ENCODE measurements at regions not wholly inside any gene's neighbourhood (a gene's known extent, or its start where the extent isn't known, plus 50 kb on each side); places are given as distances from the start of the nearest gene placed in this dataset.
"Not testable (repeated sequence)": the region's sequence is repeated elsewhere in the genome, so short reads cannot be mapped to it uniquely, and the experiment has no call there.

- not testable (repeated sequence) for H3K27ac Mint-ChIP-seq (ENCODE audit: unreplicated experiment); DNase-seq; H3K4me1 Mint-ChIP-seq (ENCODE audit: low read depth, unreplicated experiment); H3K9me3 Mint-ChIP-seq (ENCODE audit: unreplicated experiment); H3K36me3 Mint-ChIP-seq (ENCODE audit: unreplicated experiment); H3K27me3 Mint-ChIP-seq (ENCODE audit: unreplicated experiment); H3K4me3 Mint-ChIP-seq (ENCODE audit: unreplicated experiment)
These were observed 106.6 kb upstream of the WIPF3 start for GRCh38 chr7:29699723-29700122.

- not testable (repeated sequence) for DNase-seq; H3K36me3 Mint-ChIP-seq (ENCODE audit: unreplicated experiment); H3K9me3 Mint-ChIP-seq (ENCODE audit: unreplicated experiment); H3K4me3 Mint-ChIP-seq (ENCODE audit: unreplicated experiment); H3K27me3 Mint-ChIP-seq (ENCODE audit: unreplicated experiment); H3K4me1 Mint-ChIP-seq (ENCODE audit: low read depth, unreplicated experiment)
- peak overlapping the region; percentile 22 for H3K27ac Mint-ChIP-seq (ENCODE audit: unreplicated experiment)
These were observed 104.8 kb upstream of the WIPF3 start for GRCh38 chr7:29701540-29701939.

- not testable (repeated sequence) for H3K4me1 Mint-ChIP-seq (ENCODE audit: low read depth, unreplicated experiment); H3K9me3 Mint-ChIP-seq (ENCODE audit: unreplicated experiment); H3K36me3 Mint-ChIP-seq (ENCODE audit: unreplicated experiment); H3K27ac Mint-ChIP-seq (ENCODE audit: unreplicated experiment); DNase-seq; H3K4me3 Mint-ChIP-seq (ENCODE audit: unreplicated experiment); H3K27me3 Mint-ChIP-seq (ENCODE audit: unreplicated experiment)
These were observed 102.5 kb upstream of the WIPF3 start for GRCh38 chr7:29703830-29704229.

GRCh38 chr7:29709002-29709401, 97.3 kb upstream of the WIPF3 start:
- H3K4me1 Mint-ChIP-seq (ENCODE audit: low read depth, unreplicated experiment); H3K9me3 Mint-ChIP-seq (ENCODE audit: unreplicated experiment); H3K27me3 Mint-ChIP-seq (ENCODE audit: unreplicated experiment); H3K4me3 Mint-ChIP-seq (ENCODE audit: unreplicated experiment); H3K36me3 Mint-ChIP-seq (ENCODE audit: unreplicated experiment); DNase-seq; H3K27ac Mint-ChIP-seq (ENCODE audit: unreplicated experiment): not testable (repeated sequence)

- DNase-seq; H3K27me3 Mint-ChIP-seq (ENCODE audit: unreplicated experiment); H3K4me1 Mint-ChIP-seq (ENCODE audit: low read depth, unreplicated experiment); H3K36me3 Mint-ChIP-seq (ENCODE audit: unreplicated experiment); H3K9me3 Mint-ChIP-seq (ENCODE audit: unreplicated experiment); H3K4me3 Mint-ChIP-seq (ENCODE audit: unreplicated experiment); H3K27ac Mint-ChIP-seq (ENCODE audit: unreplicated experiment): not testable (repeated sequence)
These were observed 83.2 kb upstream of the WIPF3 start for GRCh38 chr7:29723127-29723526.

- DNase-seq: no peak
- H3K4me1 Mint-ChIP-seq (ENCODE audit: low read depth, unreplicated experiment): no peaks in the 10 kb centered on the region
- H3K9me3 Mint-ChIP-seq (ENCODE audit: unreplicated experiment): no peaks in the 10 kb centered on the region
- TF ChIP-seq CTCF (IDR thresholded peaks at IDR 0.05; ENCODE audit: partially characterized antibody, unreplicated experiment): no peak
- no peak overlapping the region for H3K4me3 Mint-ChIP-seq (ENCODE audit: unreplicated experiment)
- H3K36me3 Mint-ChIP-seq (ENCODE audit: unreplicated experiment): no peaks in the 10 kb centered on the region
- H3K27ac Mint-ChIP-seq (ENCODE audit: unreplicated experiment): no peak overlapping the region
- H3K27me3 Mint-ChIP-seq (ENCODE audit: unreplicated experiment): no peaks in the 10 kb centered on the region
These were observed 82.7 kb upstream of the WIPF3 start for GRCh38 chr7:29723599-29723998.

GRCh38 chr7:29729534-29730165, 76.7 kb upstream of the WIPF3 start:
- not testable (repeated sequence) for H3K9me3 Mint-ChIP-seq (ENCODE audit: unreplicated experiment); H3K4me1 Mint-ChIP-seq (ENCODE audit: low read depth, unreplicated experiment); H3K36me3 Mint-ChIP-seq (ENCODE audit: unreplicated experiment); H3K4me3 Mint-ChIP-seq (ENCODE audit: unreplicated experiment); DNase-seq; H3K27me3 Mint-ChIP-seq (ENCODE audit: unreplicated experiment); H3K27ac Mint-ChIP-seq (ENCODE audit: unreplicated experiment)

GRCh38 chr7:29734246-29734731, 72.0 kb upstream of the WIPF3 start:
- Mint-ChIP-seq H3K9me3 (ENCODE audit: unreplicated experiment) (no peaks in the 10 kb centered on the region), H3K27me3 (ENCODE audit: unreplicated experiment) (no peaks in the 10 kb centered on the region), H3K4me1 (ENCODE audit: low read depth, unreplicated experiment) (no peaks in the 10 kb centered on the region), H3K4me3 (ENCODE audit: unreplicated experiment) (no peak overlapping the region), H3K36me3 (ENCODE audit: unreplicated experiment) (no peaks in the 10 kb centered on the region), H3K27ac (ENCODE audit: unreplicated experiment) (no peak overlapping the region)
- no peak for DNase-seq
- TF ChIP-seq CTCF (IDR thresholded peaks at IDR 0.05; ENCODE audit: partially characterized antibody, unreplicated experiment): no peak

GRCh38 chr7:29747645-29748245, 58.6 kb upstream of the WIPF3 start:
- not testable (repeated sequence) for H3K4me3 Mint-ChIP-seq (ENCODE audit: unreplicated experiment); H3K27me3 Mint-ChIP-seq (ENCODE audit: unreplicated experiment); DNase-seq; H3K36me3 Mint-ChIP-seq (ENCODE audit: unreplicated experiment); H3K4me1 Mint-ChIP-seq (ENCODE audit: low read depth, unreplicated experiment); H3K27ac Mint-ChIP-seq (ENCODE audit: unreplicated experiment); H3K9me3 Mint-ChIP-seq (ENCODE audit: unreplicated experiment)
